Loucy (cell line): ENCODE measurements at regions not wholly inside any gene's neighbourhood (a gene's known extent, or its start where the extent isn't known, plus 50 kb on each side); places are given as distances from the start of the nearest gene placed in this dataset.

ENCODE experiments used
- CTCF ChIP-seq: fragments of 200-600 bp; sonication (generic); conservative IDR thresholded peaks from 2 replicates; pipeline ENCODE4 v1.5.1; 2014; ENCODE audit warnings: mild to moderate bottlenecking, antibody characterized with exemption, low read length
- EZH2phosphoT487 ChIP-seq: fragments of 200-600 bp; IDR thresholded peaks from 2 replicates; pipeline ENCODE4 v1.6.1; 2018; ENCODE audit warnings: antibody characterized with exemption, mild to moderate bottlenecking, moderate library complexity, borderline replicate concordance

GRCh38 chr16:35605921-35606320 lies 2146.5 kb downstream of the TP53TG3F start:
- TF ChIP-seq CTCF (no peak), EZH2phosphoT487 (no peak)
